NCI-H82 treated with DMSO at 0.1 percent for 48 hours (cell line): ENCODE measurements at regions not wholly inside any gene's neighbourhood (a gene's known extent, or its start where the extent isn't known, plus 50 kb on each side); places are given as distances from the start of the nearest gene placed in this dataset.

ENCODE experiments used
- DNase-seq: peaks from one replicate; lab custom pipeline; 2025; ENCODE audit not compliant: unreplicated experiment; lab: John Stamatoyannopoulos, UW

DNA sequence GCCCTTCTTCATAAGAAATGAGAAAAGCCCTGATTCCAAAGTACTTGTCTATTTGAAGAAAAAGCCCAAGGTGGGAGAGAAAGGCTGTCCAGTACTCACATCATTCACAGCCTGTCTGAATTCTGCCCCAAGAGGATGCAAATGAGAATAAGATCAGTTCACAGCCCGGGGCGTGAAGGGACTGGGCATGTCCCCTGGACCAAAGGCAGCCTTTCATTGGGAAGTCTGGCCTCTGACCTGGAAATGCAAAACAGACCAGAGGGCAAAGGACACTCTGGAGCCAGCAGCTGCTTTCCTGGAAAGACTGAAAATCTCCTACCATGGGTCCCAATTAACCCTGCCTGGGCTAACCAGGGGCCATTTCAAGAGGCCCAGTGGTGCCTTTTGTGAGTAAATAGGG is 191.2 kb upstream of the PELI2 start:
- no peak for DNase-seq

DNA sequence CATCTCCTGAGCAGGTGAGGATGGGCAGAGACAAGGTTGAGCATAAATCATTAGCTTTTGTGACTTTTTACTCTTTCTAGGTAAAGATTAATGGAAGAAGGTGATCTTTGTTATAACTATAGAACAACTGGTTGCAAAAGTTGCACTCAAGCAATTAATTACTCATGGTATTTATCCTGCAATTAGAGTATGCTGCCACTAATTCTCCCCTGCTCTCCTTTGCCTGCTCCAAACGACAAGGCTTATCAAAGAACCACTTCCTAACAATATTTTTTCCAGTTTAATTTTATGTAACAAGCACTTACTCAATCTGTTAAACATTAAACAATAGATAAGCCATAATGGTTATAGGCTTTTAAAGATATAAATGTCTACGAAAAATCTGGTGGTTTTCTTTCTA is 189.9 kb upstream of the PELI2 start:
- DNase-seq, result no peak

DNA sequence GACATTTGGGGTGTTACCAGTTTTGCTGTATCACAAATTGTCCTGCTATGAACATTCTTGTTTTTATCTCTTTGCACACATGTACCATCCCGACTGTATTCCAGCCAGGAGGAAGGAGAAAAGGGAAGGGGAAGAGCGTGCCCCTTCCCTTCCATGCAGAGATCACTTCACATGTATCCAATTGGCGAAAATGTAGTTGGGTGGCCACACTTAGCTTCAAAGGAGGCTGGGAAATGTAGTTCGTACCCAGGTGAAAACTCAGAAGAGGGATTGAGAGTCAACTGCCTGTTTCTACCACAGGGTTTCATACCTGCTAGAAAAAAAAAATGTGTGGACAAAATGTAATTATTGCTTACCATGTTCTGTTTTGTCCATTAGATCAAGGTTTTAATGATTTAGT is 189.1 kb upstream of the PELI2 start:
- no peak for DNase-seq

DNA sequence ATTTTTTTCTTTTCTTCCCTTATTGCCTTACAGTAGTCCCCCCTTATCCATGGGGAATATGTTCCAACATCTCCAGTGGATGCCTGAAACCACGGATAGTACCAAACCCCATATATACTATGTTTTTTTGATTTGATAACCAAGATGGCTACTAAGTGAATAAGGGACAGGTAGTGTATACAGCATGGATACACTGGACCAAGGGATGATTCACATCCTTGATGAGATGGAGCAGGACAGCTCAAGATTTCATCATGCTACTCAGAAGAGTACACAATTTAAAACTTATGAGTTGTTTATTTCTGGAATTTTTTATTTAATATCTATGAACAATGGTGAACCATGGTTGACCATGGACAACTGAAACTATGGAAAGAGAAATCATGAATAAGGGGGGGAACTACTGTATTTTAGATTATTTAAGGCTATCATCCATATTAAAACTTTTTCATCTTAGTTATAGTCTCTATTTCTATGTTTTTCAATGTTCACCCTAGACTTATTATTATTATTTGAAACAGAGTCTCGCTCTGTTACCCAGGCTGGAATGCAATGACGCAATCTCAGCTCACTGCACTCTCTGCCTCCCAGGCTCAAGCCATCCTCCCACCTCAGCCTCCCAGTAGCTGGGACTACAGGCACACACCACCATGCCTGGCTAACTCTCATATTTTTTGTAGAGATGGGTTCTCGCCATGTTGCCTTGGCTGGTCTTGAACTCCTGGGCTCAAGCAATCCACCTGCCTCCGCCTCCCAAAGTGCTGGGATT is 188.0 kb upstream of the PELI2 start:
- DNase-seq, result no peak

DNA sequence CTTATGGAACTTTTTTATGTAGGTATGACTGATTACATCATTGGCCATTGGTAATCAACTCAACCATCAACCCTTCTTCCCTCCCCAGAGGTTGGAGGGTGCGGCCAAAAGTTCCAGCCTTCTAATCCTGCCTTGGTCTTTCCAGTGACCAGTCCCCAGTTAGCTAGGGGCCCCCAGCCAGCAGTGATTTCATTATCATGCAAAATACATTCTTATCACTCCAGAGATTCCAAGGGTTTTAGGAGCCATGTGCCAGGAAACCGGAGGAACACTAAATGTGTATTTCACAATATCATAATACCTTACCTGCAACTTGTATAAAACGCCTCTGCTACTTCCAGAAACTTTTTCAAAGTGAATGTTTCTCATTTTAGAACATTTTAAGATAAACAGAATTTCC is 181.5 kb upstream of the PELI2 start:
- DNase-seq, result no peak

GRCh38 chr14:55938249-55938791 is 179.9 kb upstream of the PELI2 start:
- no peak for DNase-seq

DNA sequence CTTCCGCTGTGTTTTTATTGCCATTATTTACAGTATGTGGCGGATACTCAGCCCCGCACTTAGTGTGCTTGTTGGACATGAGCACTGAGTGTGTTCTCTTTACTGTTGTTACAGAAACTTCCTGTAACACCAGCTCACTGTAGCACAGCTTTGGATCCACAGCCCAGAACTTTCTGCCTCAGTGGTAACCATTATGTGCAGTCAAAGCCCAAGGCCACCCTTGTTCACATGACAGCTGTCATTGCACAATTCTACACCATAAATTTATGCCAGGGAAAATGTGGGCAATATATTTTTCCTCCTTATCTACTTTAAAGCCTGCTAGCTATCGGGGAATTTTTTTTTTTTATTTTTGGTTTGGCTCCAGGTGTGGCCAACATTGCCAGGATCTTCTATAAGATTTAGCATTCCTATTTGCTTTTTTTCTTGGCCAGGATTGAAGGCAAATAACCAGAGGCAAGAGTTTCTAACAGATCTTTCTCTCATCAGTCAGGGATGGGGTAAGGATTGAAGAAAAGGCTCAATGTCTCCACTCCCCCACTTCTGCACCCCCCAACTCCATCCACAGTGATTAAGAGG is 176.0 kb upstream of the PELI2 start:
- no peak for DNase-seq

DNA sequence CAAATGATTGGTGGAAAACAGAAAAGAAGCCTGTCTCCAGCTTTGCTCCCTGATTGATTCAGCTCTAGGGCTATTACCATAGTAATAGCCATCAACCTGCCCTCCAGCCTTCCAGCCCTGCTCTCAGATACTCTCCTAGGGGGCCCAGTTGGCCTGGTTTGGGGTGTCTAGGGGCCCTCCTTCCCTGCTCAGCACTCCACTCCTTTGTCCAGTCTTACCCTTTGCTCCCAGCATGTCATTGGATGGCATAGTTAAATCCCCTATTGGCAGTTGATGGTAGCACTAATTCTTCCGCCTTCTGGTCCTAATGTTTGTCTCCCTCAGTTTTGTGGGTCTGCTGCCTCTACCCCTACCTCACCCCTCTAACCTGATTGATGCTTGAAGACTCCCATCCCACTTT is 175.4 kb upstream of the PELI2 start:
- no peak for DNase-seq

- no peak for DNase-seq
Measured at GRCh38 chr14:55944757-55945156, 173.5 kb upstream of the PELI2 start.

- DNase-seq, result no peak
Measured at GRCh38 chr14:55946231-55946630, 172.0 kb upstream of the PELI2 start.

DNA sequence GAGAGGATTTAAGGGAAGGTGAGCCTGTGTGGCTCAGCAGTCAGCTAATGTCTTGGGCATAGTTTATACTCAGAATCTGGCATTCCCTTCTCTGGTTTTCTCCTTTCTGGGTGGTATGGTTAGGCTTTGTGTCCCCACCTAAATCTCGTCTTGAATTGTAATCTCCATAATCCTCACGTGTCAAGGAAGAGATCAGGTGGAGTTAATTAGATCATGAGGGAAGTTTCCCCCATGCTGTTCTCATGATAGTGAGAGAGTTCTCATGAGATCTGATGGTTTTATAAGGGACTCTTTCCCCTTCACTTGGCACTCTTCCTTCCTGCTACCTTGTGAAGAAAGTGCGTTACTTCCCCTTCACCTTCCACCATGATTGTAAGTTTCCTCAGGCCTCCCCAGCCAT is 169.8 kb upstream of the PELI2 start:
- DNase-seq, result peak; percentile 55

GRCh38 chr14:55949708-55950107 is 168.5 kb upstream of the PELI2 start:
- DNase-seq, result no peak

DNA sequence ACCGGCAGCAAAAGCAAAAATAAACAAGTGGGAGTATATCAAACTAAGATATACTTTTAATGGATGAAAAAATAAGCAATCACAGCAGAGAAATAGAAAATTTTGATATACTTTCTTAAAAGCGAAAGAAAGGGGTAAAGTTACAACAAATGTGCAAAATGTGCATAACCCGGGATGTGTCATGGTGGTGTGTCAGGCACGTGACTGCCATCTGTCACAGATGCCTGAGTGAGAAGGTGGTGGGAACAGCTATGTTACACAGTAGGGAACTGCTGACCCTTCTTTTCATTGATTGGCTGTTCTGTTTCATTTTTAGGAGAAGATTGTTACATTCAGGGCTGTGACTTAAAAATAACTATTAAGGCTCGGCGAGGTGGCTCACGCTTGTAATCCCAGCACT is 168.1 kb upstream of the PELI2 start:
- DNase-seq, result no peak

GRCh38 chr14:55951341-55952206 is 166.6 kb upstream of the PELI2 start:
- peak; percentile 25 for DNase-seq

- no peak for DNase-seq
Measured at GRCh38 chr14:55954108-55954507, 164.1 kb upstream of the PELI2 start.

GRCh38 chr14:55955175-55955574 is 163.0 kb upstream of the PELI2 start:
- no peak for DNase-seq

GRCh38 chr14:55957950-55958349 is 160.3 kb upstream of the PELI2 start:
- DNase-seq, result no peak

GRCh38 chr14:55963295-55963694 is 154.9 kb upstream of the PELI2 start:
- DNase-seq, result no peak

GRCh38 chr14:55964091-55964490 is 154.1 kb upstream of the PELI2 start:
- no peak for DNase-seq

DNA sequence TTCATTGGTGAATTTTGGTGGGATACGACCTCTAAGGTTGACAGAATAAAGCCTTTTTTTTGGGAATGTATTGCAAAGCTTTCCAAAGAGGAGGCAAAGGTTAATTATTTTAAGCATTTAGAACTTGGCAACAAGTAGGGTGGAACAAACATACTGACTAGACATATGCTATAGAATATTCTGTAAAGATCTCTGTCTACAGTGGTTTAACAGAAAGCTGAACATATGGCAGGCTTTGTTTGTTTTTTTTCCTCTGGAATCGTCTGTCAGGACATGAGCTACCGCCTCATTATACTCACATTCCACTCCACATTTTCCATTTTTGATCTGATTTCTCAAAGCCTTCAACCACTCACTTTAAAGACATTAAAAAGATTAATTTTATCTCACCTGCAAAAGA is 153.4 kb upstream of the PELI2 start:
- no peak for DNase-seq

- DNase-seq, result no peak
Measured at GRCh38 chr14:55965851-55966250, 152.4 kb upstream of the PELI2 start.

DNA sequence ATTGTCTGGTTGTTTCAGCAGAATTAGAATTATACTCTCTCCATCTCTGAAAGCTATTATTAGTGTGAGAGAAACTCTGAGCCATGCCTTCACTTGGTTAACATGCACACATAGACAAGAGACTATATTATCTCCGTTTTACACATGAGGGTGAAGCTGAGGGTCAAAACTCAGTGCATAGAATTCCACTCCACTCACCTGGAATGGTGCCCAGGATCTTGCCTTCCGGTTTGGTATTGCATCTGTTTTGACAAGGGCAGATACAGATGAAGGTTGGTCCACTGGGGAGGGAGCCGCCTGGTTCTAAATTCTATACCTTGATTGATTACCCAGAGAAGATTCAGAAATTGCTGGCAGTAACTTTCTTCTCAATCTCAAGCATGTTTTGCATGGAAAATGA is 149.5 kb upstream of the PELI2 start:
- DNase-seq, result no peak
